AML-193 (cell line): ENCODE measurements at regions not wholly inside any gene's neighbourhood (a gene's known extent, or its start where the extent isn't known, plus 50 kb on each side); places are given as distances from the start of the nearest gene placed in this dataset.
"Not testable (repeated sequence)": the region's sequence is repeated elsewhere in the genome, so short reads cannot be mapped to it uniquely, and the experiment has no call there.

Experiments used
- DNase-seq, 2 experiments: peaks; one replicate each; lab custom pipeline; 2025; lab: John Stamatoyannopoulos, UW

- no peak for DNase-seq
Measured at GRCh38 chr9:1115370-1115769, 65.2 kb downstream of the DMRT2 start.

- no peak for DNase-seq
Measured at GRCh38 chr9:1117439-1117838, 67.3 kb downstream of the DMRT2 start.

- DNase-seq: no peak
Measured at GRCh38 chr9:1120500-1121165, 70.5 kb downstream of the DMRT2 start.

- DNase-seq: no peak
Measured at GRCh38 chr9:1125741-1126140, 75.6 kb downstream of the DMRT2 start.

GRCh38 chr9:1128046-1128445 is 77.9 kb downstream of the DMRT2 start:
- DNase-seq: no peak

GRCh38 chr9:1129382-1129781 is 79.2 kb downstream of the DMRT2 start:
- DNase-seq: no peak

GRCh38 chr9:1140057-1140456 is 89.9 kb downstream of the DMRT2 start:
- no peak for DNase-seq

GRCh38 chr9:1151691-1152090 is 101.5 kb downstream of the DMRT2 start:
- no peak for DNase-seq

GRCh38 chr9:1152171-1152570 is 102.0 kb downstream of the DMRT2 start:
- DNase-seq: no peak

- no peak for DNase-seq
Measured at GRCh38 chr9:1154739-1155138, 104.6 kb downstream of the DMRT2 start.

- DNase-seq: no peak
Measured at GRCh38 chr9:1155602-1156001, 105.4 kb downstream of the DMRT2 start.

- DNase-seq: no peak
Measured at GRCh38 chr9:1156794-1157550, 106.8 kb downstream of the DMRT2 start.

GRCh38 chr9:1157836-1158235 is 107.7 kb downstream of the DMRT2 start:
- DNase-seq: no peak

GRCh38 chr9:1170918-1171317 is 120.8 kb downstream of the DMRT2 start:
- no peak for DNase-seq

GRCh38 chr9:1171546-1171945 is 121.4 kb downstream of the DMRT2 start:
- DNase-seq: no peak

- no peak for DNase-seq
Measured at GRCh38 chr9:1173211-1173610, 123.1 kb downstream of the DMRT2 start.

GRCh38 chr9:1173993-1174392 is 123.8 kb downstream of the DMRT2 start:
- DNase-seq: no peak

- DNase-seq: no peak
Measured at GRCh38 chr9:1179366-1179765, 129.2 kb downstream of the DMRT2 start.

GRCh38 chr9:1184146-1184545 is 134.0 kb downstream of the DMRT2 start:
- DNase-seq: no peak

- DNase-seq: not testable (repeated sequence)
Measured at GRCh38 chr9:1187137-1187536, 137.0 kb downstream of the DMRT2 start.

- not testable (repeated sequence) for DNase-seq
Measured at GRCh38 chr9:1195636-1196035, 145.5 kb downstream of the DMRT2 start.

- DNase-seq: no peak
Measured at GRCh38 chr9:1198085-1198484, 147.9 kb downstream of the DMRT2 start.

- no peak for DNase-seq
Measured at GRCh38 chr9:1200847-1201251, 150.7 kb downstream of the DMRT2 start.

- no peak for DNase-seq
Measured at GRCh38 chr9:1201262-1201661, 151.1 kb downstream of the DMRT2 start.
